ENCODE measurements at regions not wholly inside any gene's neighbourhood (a gene's known extent, or its start where the extent isn't known, plus 50 kb on each side); places are given as distances from the start of the nearest gene placed in this dataset.
"Not testable (repeated sequence)": the region's sequence is repeated elsewhere in the genome, so short reads cannot be mapped to it uniquely, and the experiment has no call there.

- Histone ChIP-seq H3K4me3 (ENCODE audit: low read depth in 1 of 2, low read length in 2 of 2) (no peak overlapping the region), H3K27me3 (ENCODE audit: control insufficient read depth in 1 of 2, insufficient read depth in 2 of 2, low read length in 2 of 2) (no peaks in the 10 kb centered on the region), H3K36me3 (ENCODE audit: insufficient read depth, low read length) (no peaks in the 10 kb centered on the region), H3K9me3 (ENCODE audit: low read length) (no peaks in the 10 kb centered on the region), H3K4me1 (ENCODE audit: insufficient read depth, low read length) (no peaks in the 10 kb centered on the region), H3K9ac (ENCODE audit: low read length) (no peak overlapping the region), H3K27ac (ENCODE audit: low read depth, low read length) (no peak overlapping the region)
These were observed 620.0 kb downstream of the PKHD1 start for GRCh38 chr6:51467231-51467952.

- no peaks in the 10 kb centered on the region for H3K9me3 ChIP-seq (ENCODE audit: low read length)
- H3K4me3 ChIP-seq (ENCODE audit: low read depth in 1 of 2, low read length in 2 of 2) = no peak overlapping the region
- no peaks in the 10 kb centered on the region for H3K36me3 ChIP-seq (ENCODE audit: insufficient read depth, low read length)
- H3K9ac ChIP-seq (ENCODE audit: low read length) = no peak overlapping the region
- no peaks in the 10 kb centered on the region for H3K4me1 ChIP-seq (ENCODE audit: insufficient read depth, low read length)
- no peak overlapping the region for H3K27ac ChIP-seq (ENCODE audit: low read depth, low read length)
- no peaks in the 10 kb centered on the region for H3K27me3 ChIP-seq (ENCODE audit: control insufficient read depth in 1 of 2, insufficient read depth in 2 of 2, low read length in 2 of 2)
These were observed 618.7 kb downstream of the PKHD1 start for GRCh38 chr6:51468704-51469103.

- Histone ChIP-seq H3K9ac (ENCODE audit: low read length) (no peak overlapping the region), H3K9me3 (ENCODE audit: low read length) (no peaks in the 10 kb centered on the region), H3K36me3 (ENCODE audit: insufficient read depth, low read length) (no peaks in the 10 kb centered on the region), H3K4me3 (ENCODE audit: low read depth in 1 of 2, low read length in 2 of 2) (no peak overlapping the region), H3K27me3 (ENCODE audit: control insufficient read depth in 1 of 2, insufficient read depth in 2 of 2, low read length in 2 of 2) (no peaks in the 10 kb centered on the region), H3K4me1 (ENCODE audit: insufficient read depth, low read length) (no peaks in the 10 kb centered on the region), H3K27ac (ENCODE audit: low read depth, low read length) (no peak overlapping the region)
These were observed 614.5 kb downstream of the PKHD1 start for GRCh38 chr6:51472745-51473487.

GRCh38 chr6:51474022-51474975 is 613.1 kb downstream of the PKHD1 start:
- no peaks in the 10 kb centered on the region for H3K36me3 ChIP-seq (ENCODE audit: insufficient read depth, low read length)
- no peak overlapping the region for H3K27ac ChIP-seq (ENCODE audit: low read depth, low read length)
- no peaks in the 10 kb centered on the region for H3K9me3 ChIP-seq (ENCODE audit: low read length)
- H3K4me3 ChIP-seq (ENCODE audit: low read depth in 1 of 2, low read length in 2 of 2) = no peak overlapping the region
- H3K27me3 ChIP-seq (ENCODE audit: control insufficient read depth in 1 of 2, insufficient read depth in 2 of 2, low read length in 2 of 2) = no peaks in the 10 kb centered on the region
- no peaks in the 10 kb centered on the region for H3K4me1 ChIP-seq (ENCODE audit: insufficient read depth, low read length)
- no peak overlapping the region for H3K9ac ChIP-seq (ENCODE audit: low read length)

GRCh38 chr6:51477711-51478311 is 609.6 kb downstream of the PKHD1 start:
- H3K9ac ChIP-seq (ENCODE audit: low read length) = no peak overlapping the region
- no peaks in the 10 kb centered on the region for H3K9me3 ChIP-seq (ENCODE audit: low read length)
- no peak overlapping the region for H3K4me3 ChIP-seq (ENCODE audit: low read depth in 1 of 2, low read length in 2 of 2)

GRCh38 chr6:51479296-51479695 is 608.1 kb downstream of the PKHD1 start:
- Histone ChIP-seq H3K9me3 (ENCODE audit: low read length) (no peaks in the 10 kb centered on the region), H3K9ac (ENCODE audit: low read length) (no peak overlapping the region), H3K36me3 (ENCODE audit: insufficient read depth, low read length) (no peaks in the 10 kb centered on the region), H3K27me3 (ENCODE audit: control insufficient read depth in 1 of 2, insufficient read depth in 2 of 2, low read length in 2 of 2) (no peaks in the 10 kb centered on the region), H3K4me3 (ENCODE audit: low read depth in 1 of 2, low read length in 2 of 2) (no peak overlapping the region), H3K4me1 (ENCODE audit: insufficient read depth, low read length) (no peaks in the 10 kb centered on the region), H3K27ac (ENCODE audit: low read depth, low read length) (no peak overlapping the region)

More at GRCh38 chr6:51477711-51478311, 609.6 kb downstream of the PKHD1 start:
- no peaks in the 10 kb centered on the region for H3K36me3 ChIP-seq (ENCODE audit: insufficient read depth, low read length)
- no peak overlapping the region for H3K27ac ChIP-seq (ENCODE audit: low read depth, low read length)
- no peaks in the 10 kb centered on the region for H3K4me1 ChIP-seq (ENCODE audit: insufficient read depth, low read length)
- no peaks in the 10 kb centered on the region for H3K27me3 ChIP-seq (ENCODE audit: control insufficient read depth in 1 of 2, insufficient read depth in 2 of 2, low read length in 2 of 2)

- Histone ChIP-seq H3K4me1 (ENCODE audit: insufficient read depth, low read length) (no peaks in the 10 kb centered on the region), H3K36me3 (ENCODE audit: insufficient read depth, low read length) (no peaks in the 10 kb centered on the region), H3K27ac (ENCODE audit: low read depth, low read length) (no peak overlapping the region), H3K9ac (ENCODE audit: low read length) (no peak overlapping the region), H3K4me3 (ENCODE audit: low read depth in 1 of 2, low read length in 2 of 2) (no peak overlapping the region), H3K27me3 (ENCODE audit: control insufficient read depth in 1 of 2, insufficient read depth in 2 of 2, low read length in 2 of 2) (no peaks in the 10 kb centered on the region), H3K9me3 (ENCODE audit: low read length) (no peaks in the 10 kb centered on the region)
These were observed 607.4 kb downstream of the PKHD1 start for GRCh38 chr6:51480040-51480439.

- not testable (repeated sequence) for H3K27me3 ChIP-seq (ENCODE audit: control insufficient read depth in 1 of 2, insufficient read depth in 2 of 2, low read length in 2 of 2); H3K27ac ChIP-seq (ENCODE audit: low read depth, low read length); H3K4me1 ChIP-seq (ENCODE audit: insufficient read depth, low read length); H3K4me3 ChIP-seq (ENCODE audit: low read depth in 1 of 2, low read length in 2 of 2); H3K9ac ChIP-seq (ENCODE audit: low read length); H3K9me3 ChIP-seq (ENCODE audit: low read length); H3K36me3 ChIP-seq (ENCODE audit: insufficient read depth, low read length)
These were observed 601.5 kb downstream of the PKHD1 start for GRCh38 chr6:51485869-51486268.

GRCh38 chr6:51487937-51488336 is 599.5 kb downstream of the PKHD1 start:
- Histone ChIP-seq H3K27ac (ENCODE audit: low read depth, low read length) (no peak overlapping the region), H3K36me3 (ENCODE audit: insufficient read depth, low read length) (no peaks in the 10 kb centered on the region), H3K4me1 (ENCODE audit: insufficient read depth, low read length) (no peaks in the 10 kb centered on the region), H3K27me3 (ENCODE audit: control insufficient read depth in 1 of 2, insufficient read depth in 2 of 2, low read length in 2 of 2) (no peaks in the 10 kb centered on the region), H3K9ac (ENCODE audit: low read length) (no peak overlapping the region), H3K9me3 (ENCODE audit: low read length) (no peaks in the 10 kb centered on the region), H3K4me3 (ENCODE audit: low read depth in 1 of 2, low read length in 2 of 2) (no peak overlapping the region)

- Histone ChIP-seq H3K27ac (ENCODE audit: low read depth, low read length) (no peak overlapping the region), H3K4me3 (ENCODE audit: low read depth in 1 of 2, low read length in 2 of 2) (no peak overlapping the region), H3K4me1 (ENCODE audit: insufficient read depth, low read length) (no peaks in the 10 kb centered on the region), H3K27me3 (ENCODE audit: control insufficient read depth in 1 of 2, insufficient read depth in 2 of 2, low read length in 2 of 2) (no peaks in the 10 kb centered on the region), H3K36me3 (ENCODE audit: insufficient read depth, low read length) (no peaks in the 10 kb centered on the region), H3K9ac (ENCODE audit: low read length) (no peak overlapping the region), H3K9me3 (ENCODE audit: low read length) (no peaks in the 10 kb centered on the region)
These were observed 598.3 kb downstream of the PKHD1 start for GRCh38 chr6:51489133-51489532.

GRCh38 chr6:51490101-51490500 is 597.3 kb downstream of the PKHD1 start:
- H3K9me3 ChIP-seq (ENCODE audit: low read length) = no peaks in the 10 kb centered on the region
- H3K36me3 ChIP-seq (ENCODE audit: insufficient read depth, low read length) = no peaks in the 10 kb centered on the region
- no peak overlapping the region for H3K4me3 ChIP-seq (ENCODE audit: low read depth in 1 of 2, low read length in 2 of 2)
- H3K27me3 ChIP-seq (ENCODE audit: control insufficient read depth in 1 of 2, insufficient read depth in 2 of 2, low read length in 2 of 2) = no peaks in the 10 kb centered on the region
- no peaks in the 10 kb centered on the region for H3K4me1 ChIP-seq (ENCODE audit: insufficient read depth, low read length)
- no peak overlapping the region for H3K27ac ChIP-seq (ENCODE audit: low read depth, low read length)
- no peak overlapping the region for H3K9ac ChIP-seq (ENCODE audit: low read length)

Data from muscle layer of colon (tissue), 2 donors.